ENCODE measurements at regions not wholly inside any gene's neighbourhood (a gene's known extent, or its start where the extent isn't known, plus 50 kb on each side); places are given as distances from the start of the nearest gene placed in this dataset.

- no peaks in the 10 kb centered on the region for H3K4me1 ChIP-seq
- no peaks in the 10 kb centered on the region for H3K36me3 ChIP-seq
- H3K27ac ChIP-seq: no peak overlapping the region
- H3K27me3 ChIP-seq: no peaks in the 10 kb centered on the region
- intact Hi-C loops (cut with DNase I): no loop called here
- H3K4me3 ChIP-seq: no peak overlapping the region
- TF ChIP-seq POLR2A (IDR thresholded peaks at IDR 0.05): no peak
- TF ChIP-seq POLR2AphosphoS5 (IDR thresholded peaks at IDR 0.05; ENCODE audit: insufficient read depth in 1 of 2, low read depth in 1 of 2): no peak
- TF ChIP-seq CTCF (IDR thresholded peaks at IDR 0.05): no peak
- no peaks in the 10 kb centered on the region for H3K9me3 ChIP-seq
- DNase-seq (ENCODE audit: extremely low spot score in 2 of 2): no peak
Observed at GRCh38 chr6:50961611-50962010, 142.9 kb downstream of the TFAP2B start.

- Histone ChIP-seq H3K27me3 (no peaks in the 10 kb centered on the region), H3K4me3 (no peak overlapping the region), H3K36me3 (no peaks in the 10 kb centered on the region), H3K27ac (no peak overlapping the region), H3K4me1 (no peaks in the 10 kb centered on the region), H3K9me3 (no peaks in the 10 kb centered on the region)
- DNase-seq (ENCODE audit: extremely low spot score in 2 of 2): no peak
- intact Hi-C loops (cut with DNase I): no loop called here
- TF ChIP-seq POLR2AphosphoS5 (IDR thresholded peaks at IDR 0.05; ENCODE audit: insufficient read depth in 1 of 2, low read depth in 1 of 2) (no peak), POLR2A (IDR thresholded peaks at IDR 0.05) (no peak), CTCF (IDR thresholded peaks at IDR 0.05) (no peak)
Observed at GRCh38 chr6:50962213-50962759, 143.6 kb downstream of the TFAP2B start.

GRCh38 chr6:50963952-50964351 lies 145.3 kb downstream of the TFAP2B start:
- Histone ChIP-seq H3K9me3 (no peaks in the 10 kb centered on the region), H3K4me1 (no peaks in the 10 kb centered on the region), H3K27me3 (no peaks in the 10 kb centered on the region), H3K4me3 (no peak overlapping the region), H3K27ac (no peak overlapping the region), H3K36me3 (no peaks in the 10 kb centered on the region)
- intact Hi-C loops (cut with DNase I): no loop called here
- no peak for DNase-seq (ENCODE audit: extremely low spot score in 2 of 2)
- TF ChIP-seq CTCF (IDR thresholded peaks at IDR 0.05): no peak
- TF ChIP-seq POLR2A (IDR thresholded peaks at IDR 0.05): no peak
- TF ChIP-seq POLR2AphosphoS5 (IDR thresholded peaks at IDR 0.05; ENCODE audit: insufficient read depth in 1 of 2, low read depth in 1 of 2): no peak

GRCh38 chr6:50965495-50965894 lies 146.8 kb downstream of the TFAP2B start:
- intact Hi-C loops (cut with DNase I): no loop called here
- Histone ChIP-seq H3K9me3 (no peaks in the 10 kb centered on the region), H3K36me3 (no peaks in the 10 kb centered on the region), H3K4me3 (no peak overlapping the region), H3K4me1 (no peaks in the 10 kb centered on the region), H3K27me3 (no peaks in the 10 kb centered on the region), H3K27ac (no peak overlapping the region)
- no peak for DNase-seq (ENCODE audit: extremely low spot score in 2 of 2)
- TF ChIP-seq POLR2AphosphoS5 (IDR thresholded peaks at IDR 0.05; ENCODE audit: insufficient read depth in 1 of 2, low read depth in 1 of 2) (no peak), POLR2A (IDR thresholded peaks at IDR 0.05) (no peak), CTCF (IDR thresholded peaks at IDR 0.05) (no peak)

GRCh38 chr6:50966532-50966931 lies 147.9 kb downstream of the TFAP2B start:
- Histone ChIP-seq H3K4me3 (no peak overlapping the region), H3K36me3 (no peaks in the 10 kb centered on the region), H3K4me1 (no peaks in the 10 kb centered on the region), H3K9me3 (no peaks in the 10 kb centered on the region), H3K27me3 (no peaks in the 10 kb centered on the region), H3K27ac (no peak overlapping the region)
- intact Hi-C loops (cut with DNase I): no loop called here
- DNase-seq (ENCODE audit: extremely low spot score in 2 of 2): no peak
- TF ChIP-seq CTCF (IDR thresholded peaks at IDR 0.05) (no peak), POLR2A (IDR thresholded peaks at IDR 0.05) (no peak), POLR2AphosphoS5 (IDR thresholded peaks at IDR 0.05; ENCODE audit: insufficient read depth in 1 of 2, low read depth in 1 of 2) (no peak)

All from vagina (tissue), 2 donors.